GM18909 (cell line): ENCODE measurements at regions not wholly inside any gene's neighbourhood (a gene's known extent, or its start where the extent isn't known, plus 50 kb on each side); places are given as distances from the start of the nearest gene placed in this dataset.
"Not testable (repeated sequence)": the region's sequence is repeated elsewhere in the genome, so short reads cannot be mapped to it uniquely, and the experiment has no call there.

Experiments used
- ATAC-seq: cut with Tn5 transposase; IDR thresholded peaks from one replicate; pipeline ENCODE4 v1.9.1; 2021; ENCODE audit warnings: mild to moderate bottlenecking; ENCODE audit not compliant: unreplicated experiment, poor library complexity

GRCh38 chr9:82487935-82488312 lies 499.4 kb downstream of the SPATA31D1 start:
- no peak for ATAC-seq

GRCh38 chr9:82488313-82489200 lies 500.0 kb downstream of the SPATA31D1 start:
- ATAC-seq: no peak

GRCh38 chr9:82489201-82489821 lies 500.7 kb downstream of the SPATA31D1 start:
- ATAC-seq: no peak

- no peak for ATAC-seq
These were observed 501.5 kb downstream of the SPATA31D1 start for GRCh38 chr9:82490019-82490499.

- not testable (repeated sequence) for ATAC-seq
These were observed 502.2 kb downstream of the SPATA31D1 start for GRCh38 chr9:82490821-82491220.

- ATAC-seq: no peak
These were observed 503.0 kb downstream of the SPATA31D1 start for GRCh38 chr9:82491604-82492003.

GRCh38 chr9:82492274-82492673 lies 503.7 kb downstream of the SPATA31D1 start:
- ATAC-seq: no peak

- ATAC-seq: no peak
These were observed 507.6 kb downstream of the SPATA31D1 start for GRCh38 chr9:82495884-82496777.

GRCh38 chr9:82498541-82499317 lies 510.2 kb downstream of the SPATA31D1 start:
- no peak for ATAC-seq

- no peak for ATAC-seq
These were observed 510.8 kb downstream of the SPATA31D1 start for GRCh38 chr9:82499337-82499736.

GRCh38 chr9:82504620-82505019 lies 516.0 kb downstream of the SPATA31D1 start:
- ATAC-seq: no peak

- ATAC-seq: no peak
These were observed 523.1 kb downstream of the SPATA31D1 start for GRCh38 chr9:82511626-82512025.

- no peak for ATAC-seq
These were observed 524.2 kb downstream of the SPATA31D1 start for GRCh38 chr9:82512728-82513127.

GRCh38 chr9:82513242-82513751 lies 524.7 kb downstream of the SPATA31D1 start:
- ATAC-seq: no peak

GRCh38 chr9:82513976-82514735 lies 525.6 kb downstream of the SPATA31D1 start:
- no peak for ATAC-seq

GRCh38 chr9:82518868-82519267 lies 530.3 kb downstream of the SPATA31D1 start:
- ATAC-seq: no peak

GRCh38 chr9:82519332-82519731 lies 530.8 kb downstream of the SPATA31D1 start:
- ATAC-seq: no peak

GRCh38 chr9:82524407-82524806 lies 535.8 kb downstream of the SPATA31D1 start:
- no peak for ATAC-seq

- no peak for ATAC-seq
These were observed 536.4 kb downstream of the RASEF start for GRCh38 chr9:82526577-82526976.
